Ovary (tissue), 7 donors: ENCODE measurements at regions not wholly inside any gene's neighbourhood (a gene's known extent, or its start where the extent isn't known, plus 50 kb on each side); places are given as distances from the start of the nearest gene placed in this dataset.
A peak's percentile ranks its signal among the peaks of the same experiment; 100 is the strongest.

Experiments used
- DNase-seq, 5 donors: peaks; one replicate each; pipeline ENCODE4 v3.0.0-alpha.2; 2019 to 2020
- H3K27ac ChIP-seq, 2 donors: fragments of 200-600 bp; one replicate each; pipeline versions ENCODE4 v1.5.1 to v1.8.0; 2019 to 2022
- H3K27me3 ChIP-seq: fragments of 200-600 bp; one replicate; pipeline ENCODE4 v1.8.0; 2022
- H3K36me3 ChIP-seq: fragments of 200-600 bp; sonication (generic); one replicate; pipeline ENCODE4 v1.5.1; 2019
- H3K4me1 ChIP-seq: one replicate; pipeline ENCODE4 v1.8.1; 2013; ENCODE audit warnings: mild to moderate bottlenecking, moderate library complexity; ENCODE audit not compliant: insufficient read depth
- H3K4me3 ChIP-seq: fragments of 200-600 bp; sonication (generic); one replicate; pipeline ENCODE4 v1.5.1; 2017
- H3K9me3 ChIP-seq, 2 donors: fragments of 200-600 bp in 1 of 2; sonication (generic) in 1 of 2; one replicate each; pipeline versions ENCODE4 v1.5.1 to v1.8.1; 2013 to 2019; ENCODE audit warnings: mild to moderate bottlenecking in 1 of 2, moderate library complexity in 1 of 2
- CTCF ChIP-seq, 3 donors: fragments of 450-650 bp in 2 of 3; fragments of 200-600 bp in 1 of 3; IDR thresholded peaks; one replicate each; pipeline versions ENCODE4 v1.5.1 to v1.8.0; 2016 to 2022; ENCODE audit warnings: antibody characterized with exemption in 3 of 3, mild to moderate bottlenecking in 1 of 3
- EP300 ChIP-seq: sonication (generic); formaldehyde crosslinking; IDR thresholded peaks from one replicate; pipeline ENCODE4 v1.6.1; 2017; ENCODE audit warnings: antibody characterized with exemption
- POLR2A ChIP-seq: fragments of 450-650 bp; IDR thresholded peaks from one replicate; pipeline ENCODE4 v1.6.1; 2017; ENCODE audit warnings: antibody characterized with exemption, mild to moderate bottlenecking, moderate library complexity
- WGBS, 3 donors: extraction: QIAGEN DNeasy Blood & Tissue Kit in 1 of 3; methylation state at CpG; one replicate each; pipeline versions ENCODE4 v1.1.5 to v1.1.7; 2013 to 2017; 5-methylcytosine and 5-hydroxymethylcytosine counted together
- intact Hi-C, 4 donors: fragments of 100-400 bp; cut with DNase I; formaldehyde crosslinking; loops; one replicate each; pipeline versions ENCODE4 v1.11.0 to v1.15.1; 2022 to 2023
- donor health status: DM: no; HTN: no; CAD: no; lungs with moderate emphysema.
- donor health status: DM: no; HTN: no; CAD: no.
- donor health status: Bipolar disorder and iron deficiency.
- donor health status: DM: no; HTN: no; CAD: no.
- donor health status: DM: yes; HTN: yes; CAD: no.

- intact Hi-C loops: no loop called here
- no peak for DNase-seq
- H3K36me3 ChIP-seq: no peaks in the 10 kb centered on the region
- no peak overlapping the region for H3K27ac ChIP-seq
- no peak for TF ChIP-seq EP300
- no peak for TF ChIP-seq CTCF (IDR thresholded peaks at IDR 0.05)
- TF ChIP-seq POLR2A: no peak
- H3K9me3 ChIP-seq: no peaks in the 10 kb centered on the region
- WGBS, 3 donors: 78 to 87% (median 83%) methylated on average over 10 of the region's 10 CpGs
- no peaks in the 10 kb centered on the region for H3K27me3 ChIP-seq
- no peak overlapping the region for H3K4me3 ChIP-seq
- H3K4me1 ChIP-seq: no peaks in the 10 kb centered on the region
These were observed 83.2 kb downstream of the DLL1 start for GRCh38 chr6:170207586-170208181.

DNA sequence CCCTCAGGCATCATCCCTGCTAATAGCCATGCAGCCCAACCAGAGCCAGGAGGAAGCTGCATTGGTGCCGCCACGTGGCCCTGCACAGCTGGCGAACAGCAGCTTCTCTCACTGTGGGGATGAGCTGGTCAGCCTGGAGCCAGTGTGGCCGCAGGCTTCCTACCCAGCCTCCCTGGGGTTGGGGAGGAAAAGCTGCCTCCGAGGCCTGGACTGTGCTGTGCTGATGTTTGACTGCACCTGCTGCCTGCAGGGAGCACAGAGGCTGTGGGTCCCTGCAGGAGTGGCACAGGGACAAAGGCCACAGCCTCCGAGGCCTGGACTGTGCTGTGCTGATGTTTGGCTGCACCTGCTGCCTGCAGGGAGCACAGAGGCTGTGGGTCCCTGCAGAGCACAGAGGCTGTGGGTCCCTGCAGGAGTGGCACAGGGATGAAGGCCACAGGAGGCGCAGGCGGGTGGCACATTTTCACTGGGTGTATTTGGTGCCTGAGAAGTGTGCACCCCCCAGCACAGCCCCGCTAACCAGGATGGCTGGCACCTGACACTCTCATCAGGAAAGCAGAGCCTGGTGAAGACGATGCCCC lies 83.9 kb downstream of the DLL1 start:
- intact Hi-C loops: no loop called here
- no peaks in the 10 kb centered on the region for H3K36me3 ChIP-seq
- no peak overlapping the region for H3K4me3 ChIP-seq
- no peaks in the 10 kb centered on the region for H3K4me1 ChIP-seq
- H3K27me3 ChIP-seq: no peaks in the 10 kb centered on the region
- TF ChIP-seq POLR2A: no peak
- no peak for TF ChIP-seq CTCF (IDR thresholded peaks at IDR 0.05)
- no peak for TF ChIP-seq EP300
- peak in 2 of 5 donors; percentile 12 to 14 for DNase-seq
- no peak overlapping the region for H3K27ac ChIP-seq
- no peaks in the 10 kb centered on the region for H3K9me3 ChIP-seq
- 89 to 91% (median 89%) methylated on average over 10 of the region's 10 CpGs for WGBS, 3 donors

- no peaks in the 10 kb centered on the region for H3K9me3 ChIP-seq
- 83 to 88% (median 86%) methylated on average over 4 of the region's 4 CpGs for WGBS, 3 donors
- TF ChIP-seq POLR2A: no peak
- no peak for TF ChIP-seq EP300
- no peak for TF ChIP-seq CTCF (IDR thresholded peaks at IDR 0.05)
- intact Hi-C loops: no loop called here
- H3K4me3 ChIP-seq: no peak overlapping the region
- no peaks in the 10 kb centered on the region for H3K4me1 ChIP-seq
- H3K27ac ChIP-seq: no peak overlapping the region
- no peaks in the 10 kb centered on the region for H3K27me3 ChIP-seq
- no peaks in the 10 kb centered on the region for H3K36me3 ChIP-seq
- no peak for DNase-seq
These were observed 84.6 kb downstream of the DLL1 start for GRCh38 chr6:170206317-170206621.

GRCh38 chr6:170205534-170206316 lies 85.2 kb downstream of the DLL1 start:
- DNase-seq: no peak
- Histone ChIP-seq H3K4me1 (no peaks in the 10 kb centered on the region), H3K27me3 (no peaks in the 10 kb centered on the region), H3K4me3 (no peak overlapping the region), H3K36me3 (no peaks in the 10 kb centered on the region), H3K27ac (no peak overlapping the region), H3K9me3 (no peaks in the 10 kb centered on the region)
- TF ChIP-seq EP300 (no peak), POLR2A (no peak), CTCF (IDR thresholded peaks at IDR 0.05) (no peak)
- intact Hi-C loops: no loop called here
- WGBS, 3 donors: 85 to 87% (median 87%) methylated on average over 14 of the region's 14 CpGs
